GM12878 (cell line): ENCODE measurements at regions not wholly inside any gene's neighbourhood (a gene's known extent, or its start where the extent isn't known, plus 50 kb on each side); places are given as distances from the start of the nearest gene placed in this dataset.

Experiments used
- ATAC-seq: fragments of 200-7000 bp; cut with Tn5 transposase; 3 replicates; pipeline ENCODE4 v1.9.1; 2020; ENCODE audit warnings: mild to moderate bottlenecking, moderate library complexity
- BruUV-seq: library from RNA; stranded (reverse); fragments of 400-500 nt; replicated peaks from 2 replicates; lab custom pipeline; 2021; lab: Mats Ljungman, UMichigan
- CTCF ChIA-PET: fragments of 300-600 bp; sonication (Branson Sonifier 250); formaldehyde crosslinking; extraction: SDS; loops from one replicate; lab custom pipeline; 2021; ENCODE audit warnings: inconsistent platforms; lab: Yijun Ruan, JAX
- POLR2A ChIA-PET: fragments of 350-600 bp; formaldehyde crosslinking; extraction: SDS; loops from one replicate; lab custom pipeline; 2021; ENCODE audit warnings: inconsistent platforms; lab: Charles Lee
- RAD21 ChIA-PET: fragments of 300-600 bp; sonication (Branson Sonifier 250); formaldehyde crosslinking; loops from one replicate; lab custom pipeline; 2023; ENCODE audit warnings: antibody characterized with exemption; ENCODE audit not compliant: unreplicated experiment; lab: Charles Lee
- SMC1A ChIA-PET: fragments of 300-600 bp; sonication (Branson Sonifier 250); formaldehyde crosslinking; loops from one replicate; lab custom pipeline; 2023; ENCODE audit not compliant: unreplicated experiment, uncharacterized antibody; lab: Charles Lee
- DNase-seq: peaks from one replicate; pipeline ENCODE4 v3.0.0-alpha.2; 2011; ENCODE audit warnings: low read depth, low spot score
- FAIRE-seq: peaks from 3 replicates; lab custom pipeline; 2011; peaks lifted over from hg19 to GRCh38; lab: Jason Lieb, UNC
- H2AFZ ChIP-seq: 2 replicates; pipeline ENCODE4 v1.6.0; 2011; ENCODE audit warnings: low read depth, low read length, control low read depth; ENCODE audit not compliant: control insufficient read depth
- H3K27ac ChIP-seq: 2 replicates; pipeline ENCODE4 v1.5.1; 2011; ENCODE audit warnings: control low read depth; ENCODE audit not compliant: control insufficient read depth, insufficient read depth
- H3K27me3 ChIP-seq, 2 experiments: replicated peaks in 1 of 2; 2 replicates each; pipeline versions ENCODE4 v1.6.0 to v1.6.1; 2011; ENCODE audit warnings: low read length in 1 of 2; ENCODE audit not compliant: control insufficient read depth in 2 of 2, insufficient read depth in 2 of 2
- H3K36me3 ChIP-seq, 2 experiments: 2 replicates each; pipeline ENCODE4 v1.5.1; 2011; ENCODE audit warnings: low read length in 1 of 2; ENCODE audit not compliant: control insufficient read depth in 2 of 2, insufficient read depth in 2 of 2
- H3K4me1 ChIP-seq: 2 replicates; pipeline ENCODE4 v1.6.1; 2011; ENCODE audit warnings: mild to moderate bottlenecking, low read length, moderate library complexity, mixed read lengths; ENCODE audit not compliant: control insufficient read depth, insufficient read depth
- H3K4me2 ChIP-seq: 2 replicates; pipeline ENCODE4 v1.6.0; 2011; ENCODE audit warnings: control low read depth; ENCODE audit not compliant: control insufficient read depth, insufficient read depth
- H3K4me3 ChIP-seq: fragments of 200-600 bp; sonication (generic); 2 replicates; pipeline ENCODE4 v1.5.1; 2016
- H3K79me2 ChIP-seq: 2 replicates; pipeline ENCODE4 v1.6.0; 2011; ENCODE audit warnings: low read length; ENCODE audit not compliant: control insufficient read depth, insufficient read depth
- H3K9ac ChIP-seq: 2 replicates; pipeline ENCODE4 v1.8.0; 2011; ENCODE audit warnings: low read length, control low read depth, mixed read lengths; ENCODE audit not compliant: control insufficient read depth, insufficient read depth
- H3K9me3 ChIP-seq: replicated peaks from 3 replicates; pipeline ENCODE4 v1.5.1; 2011; ENCODE audit warnings: mild to moderate bottlenecking, low read length; ENCODE audit not compliant: control insufficient read depth, insufficient read depth
- H4K20me1 ChIP-seq: 2 replicates; pipeline ENCODE4 v1.6.0; 2011; ENCODE audit not compliant: control insufficient read depth, insufficient read depth
- ATF7 ChIP-seq: fragments of 450-650 bp; IDR thresholded peaks from 2 replicates; pipeline ENCODE4 v1.6.1; 2016; ENCODE audit warnings: low read depth, mild to moderate bottlenecking
- ETV6 ChIP-seq, 2 experiments: fragments of 450-650 bp in 1 of 2; IDR thresholded peaks in 1 of 2; conservative IDR thresholded peaks in 1 of 2; 2 replicates each; pipeline ENCODE4 v1.6.1; 2014; ENCODE audit warnings: antibody characterized with exemption in 1 of 2, borderline replicate concordance in 1 of 2, low read depth in 1 of 2, mild to moderate bottlenecking in 1 of 2, moderate library complexity in 1 of 2
- GATAD2B ChIP-seq: fragments of 450-650 bp; conservative IDR thresholded peaks from 2 replicates; pipeline ENCODE4 v1.6.1; 2017; ENCODE audit warnings: low read depth, mild to moderate bottlenecking, moderate library complexity
- HDAC6 ChIP-seq: fragments of 200-600 bp; sonication (generic); IDR thresholded peaks from one replicate; pipeline ENCODE4 v1.8.0; 2017; ENCODE audit warnings: antibody characterized with exemption; ENCODE audit not compliant: unreplicated experiment
- KDM1A ChIP-seq: fragments of 200-600 bp; sonication (generic); IDR thresholded peaks from 2 replicates; pipeline ENCODE4 v1.6.1; 2016; ENCODE audit warnings: borderline replicate concordance
- MXI1 ChIP-seq: fragments of 150-350 bp; IDR thresholded peaks from 2 replicates; pipeline ENCODE4 v1.6.1; 2011; ENCODE audit warnings: low read depth, mild to moderate bottlenecking, inconsistent platforms, low read length, improper control_type of control experiment
- NBN ChIP-seq: fragments of 450-650 bp; IDR thresholded peaks from 2 replicates; pipeline ENCODE4 v1.6.1; 2016
- NFYB ChIP-seq: IDR thresholded peaks from 2 replicates; pipeline ENCODE4 v1.6.1; 2011; ENCODE audit warnings: low read depth, mild to moderate bottlenecking, low read length, improper control_type of control experiment, moderate library complexity; ENCODE audit not compliant: insufficient read depth
- NR2F1 ChIP-seq: fragments of 450-650 bp; conservative IDR thresholded peaks from 2 replicates; pipeline ENCODE4 v1.6.1; 2017; ENCODE audit warnings: mild to moderate bottlenecking
- RCOR1 ChIP-seq: conservative IDR thresholded peaks from 2 replicates; pipeline ENCODE4 v1.6.1; 2012; ENCODE audit warnings: low read depth, low read length, improper control_type of control experiment
- TARDBP ChIP-seq: IDR thresholded peaks from 2 replicates; pipeline ENCODE4 v1.6.1; 2016; ENCODE audit warnings: borderline replicate concordance
- WGBS: methylation state at CpG from one replicate; pipeline ENCODE4 v1.1.6; 2016; ENCODE audit warnings: low lambda C conversion rate; ENCODE audit not compliant: insufficient replicate concordance, insufficient coverage; ENCODE audit errors: missing lambda C conversion rate; 5-methylcytosine and 5-hydroxymethylcytosine counted together
- in situ Hi-C: fragments of 300-500 bp; cut with MboI; formaldehyde crosslinking; loops from 9 replicates; pipeline ENCODE4 v1.14.3; 2018; ENCODE audit warnings: mixed read lengths
- intact Hi-C: fragments of 100-400 bp; cut with micrococcal nuclease; formaldehyde crosslinking; loops from one replicate; pipeline ENCODE4 v1.14.2; 2022; ENCODE audit not compliant: unreplicated experiment

DNA sequence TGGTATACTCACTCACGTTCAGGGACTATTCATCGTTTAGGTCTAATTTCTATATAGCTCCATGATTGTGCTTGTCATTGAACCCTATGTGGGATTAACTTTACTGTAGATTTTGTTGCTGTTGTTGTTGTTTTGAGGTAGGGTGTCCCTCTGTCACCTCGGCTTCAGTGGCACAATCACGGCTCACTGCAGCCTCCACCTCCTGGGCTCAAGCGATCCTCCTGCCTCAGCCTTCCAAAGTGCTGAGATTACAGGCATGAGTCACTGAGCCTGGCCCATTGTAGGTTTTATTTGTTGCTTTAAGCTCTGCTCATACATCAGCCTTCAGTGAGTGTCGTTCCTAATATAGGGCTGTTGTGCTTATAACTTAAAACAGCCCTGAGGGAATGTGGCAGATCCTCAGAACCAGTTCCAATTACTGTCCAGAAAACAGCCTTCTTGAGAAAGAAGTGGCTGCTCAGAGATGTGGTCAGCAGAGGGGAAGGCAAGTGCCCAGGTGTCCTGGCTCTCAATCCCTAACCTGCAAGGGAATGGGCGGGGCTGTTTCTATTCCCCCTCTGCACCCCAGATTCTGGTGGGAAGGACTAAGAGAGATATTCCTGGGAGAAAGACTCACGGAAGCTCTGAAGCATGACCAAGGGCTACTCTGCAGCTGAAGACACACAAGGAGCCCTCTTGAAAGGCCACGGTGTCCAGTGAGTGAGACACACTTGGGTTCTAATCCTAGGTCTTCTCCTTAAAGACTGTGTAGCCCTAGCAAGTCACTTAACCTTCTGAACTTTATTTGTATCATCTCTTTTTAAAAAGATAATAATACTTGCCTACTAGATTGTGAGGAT lies 79.6 kb upstream of the LCLAT1 start:
- Histone ChIP-seq H3K4me2 (no peak overlapping the region), H3K27ac (no peak overlapping the region), H4K20me1 (no peaks in the 10 kb centered on the region), H2AFZ (no peak overlapping the region), H3K9ac (no peak overlapping the region)
- WGBS: 72% methylated on average over 9 of the region's 9 CpGs
- BruUV-seq: no TSS peak
- ChIA-PET CTCF (interaction anchor here (1.1 kb wide), 1 partner anchor 202 kb away, joined by 3 read pairs; no protein-coding TSS in a partner anchor), POLR2A (no interaction called here), SMC1A (no interaction called here), RAD21 (no interaction called here)
- in situ Hi-C loops: no loop called here
- FAIRE-seq: no peak
- TF ChIP-seq NFYB (no peak), HDAC6 (no peak), NR2F1 (no peak), TARDBP (no peak), GATAD2B (no peak), MXI1 (no peak), ATF7 (no peak), RCOR1 (no peak), NBN (no peak), ETV6 (conservative IDR thresholded peaks at IDR 0.05 in 1 of 2, IDR thresholded peaks at IDR 0.05 in 1 of 2; ENCODE audit: borderline replicate concordance in 1 of 2, low read depth in 1 of 2) (no peak), KDM1A (no peak)
- TF ChIP-seq, all 136 proteins: peak for 0
- Histone ChIP-seq H3K36me3 (no peaks in the 10 kb centered on the region), H3K27me3 (no peaks in the 10 kb centered on the region), H3K4me1 (peaks cover 8% of the 10 kb centered on the region), H3K4me3 (no peak overlapping the region), H3K9me3 (no peaks in the 10 kb centered on the region; the same call in 2 of the 3 replicates), H3K79me2 (no peaks in the 10 kb centered on the region)
- intact Hi-C loops: no loop called here
- DNase-seq: no peak
- no peak for ATAC-seq
